K562 (cell line): ENCODE measurements at regions not wholly inside any gene's neighbourhood (a gene's known extent, or its start where the extent isn't known, plus 50 kb on each side); places are given as distances from the start of the nearest gene placed in this dataset.
A peak's percentile ranks its signal among the peaks of the same experiment; 100 is the strongest.

Source experiments
- ATAC-seq: fragments of 200-7000 bp; cut with Tn5 transposase; 3 replicates; pipeline ENCODE4 v1.9.1; 2020; ENCODE audit warnings: moderate library complexity
- BruUV-seq: library from RNA; stranded (reverse); fragments of 400-500 nt; replicated peaks from 2 replicates; lab custom pipeline; 2021; lab: Mats Ljungman, UMichigan
- CTCF ChIA-PET: fragments of 300-600 bp; formaldehyde crosslinking; extraction: SDS; loops from one replicate; lab custom pipeline; 2021; ENCODE audit warnings: low intra/inter-chr PET ratio; lab: Yijun Ruan, JAX
- POLR2A ChIA-PET: fragments of 300-600, 350-650 bp; sonication (Branson Sonifier 250); formaldehyde crosslinking; extraction: SDS; loops from one replicate; lab custom pipeline; 2021; ENCODE audit warnings: antibody characterized with exemption, inconsistent platforms; lab: Yijun Ruan, JAX
- DNase-seq, 4 experiments: peaks; one replicate each; pipeline versions ENCODE4 v3.0.0 to v3.0.0-alpha.2; 2011 to 2018; ENCODE audit warnings: low spot score in 3 of 4, mixed read lengths in 3 of 4; ENCODE audit errors: extremely low read depth in 1 of 4
- FAIRE-seq: peaks from 2 replicates; lab custom pipeline; 2011; peaks lifted over from hg19 to GRCh38; lab: Jason Lieb, UNC
- H2AFZ ChIP-seq: 2 replicates; pipeline ENCODE4 v1.6.0; 2011; ENCODE audit warnings: low read depth, low read length, control low read depth, inconsistent platforms
- H3K27ac ChIP-seq: fragments of 200-600 bp; 3 replicates; pipeline ENCODE4 v1.8.0; 2011; ENCODE audit warnings: low read depth, mild to moderate bottlenecking, control low read depth, inconsistent platforms, low read length, moderate library complexity, mixed read lengths; ENCODE audit errors: extremely low read depth
- H3K27me3 ChIP-seq, 2 experiments: fragments of 300-600 bp in 1 of 2; 2 replicates in 1 of 2; 3 replicates in 1 of 2; pipeline versions ENCODE4 v1.6.0 to v1.8.0; 2011; ENCODE audit warnings: inconsistent platforms in 2 of 2, low read length in 2 of 2, mild to moderate bottlenecking in 1 of 2, mixed read lengths in 1 of 2, moderate library complexity in 1 of 2; ENCODE audit not compliant: control insufficient read depth in 2 of 2, insufficient read depth in 2 of 2
- H3K36me3 ChIP-seq: fragments of 300-600 bp; 3 replicates; pipeline ENCODE4 v1.8.0; 2011; ENCODE audit warnings: mild to moderate bottlenecking, low read length, inconsistent platforms; ENCODE audit not compliant: control insufficient read depth, insufficient read depth
- H3K4me1 ChIP-seq, 2 experiments: fragments of 200-600 bp in 1 of 2; replicated peaks in 1 of 2; 2 replicates in 1 of 2; 3 replicates in 1 of 2; pipeline versions ENCODE4 v1.5.1 to v1.8.0; 2011; ENCODE audit warnings: inconsistent platforms in 2 of 2, low read length in 2 of 2, mild to moderate bottlenecking in 1 of 2, mixed read lengths in 1 of 2, moderate library complexity in 1 of 2; ENCODE audit not compliant: control insufficient read depth in 2 of 2, insufficient read depth in 2 of 2
- H3K4me2 ChIP-seq: 2 replicates; pipeline ENCODE4 v1.6.1; 2011; ENCODE audit warnings: low read length, control low read depth, inconsistent platforms, mixed read lengths; ENCODE audit not compliant: insufficient read depth
- H3K4me3 ChIP-seq: fragments of 200-600 bp; sonication (generic), shearing (Covaris generic); 2 replicates; pipeline ENCODE4 v1.5.1; 2016; ENCODE audit warnings: control low read depth, inconsistent platforms
- H3K79me2 ChIP-seq: fragments of 200-600 bp; 3 replicates; pipeline ENCODE4 v1.8.0; 2011; ENCODE audit warnings: low read length, inconsistent platforms; ENCODE audit not compliant: control insufficient read depth, insufficient read depth
- H3K9ac ChIP-seq, 2 experiments: 2 replicates each; pipeline versions ENCODE4 v1.6.0 to v1.6.1; 2011; ENCODE audit warnings: low read depth in 2 of 2, low read length in 2 of 2, control low read depth in 1 of 2, inconsistent platforms in 1 of 2, mild to moderate bottlenecking in 1 of 2, mixed read lengths in 1 of 2; ENCODE audit not compliant: insufficient read depth in 1 of 2
- H3K9me1 ChIP-seq: one replicate; pipeline ENCODE4 v1.6.0; 2011; ENCODE audit warnings: inconsistent platforms, mild to moderate bottlenecking, low read length, moderate library complexity; ENCODE audit not compliant: control insufficient read depth, insufficient read depth
- H3K9me3 ChIP-seq: replicated peaks from 2 replicates; pipeline ENCODE4 v1.5.1; 2011; ENCODE audit warnings: low read depth, low read length, inconsistent platforms; ENCODE audit not compliant: control insufficient read depth, insufficient read depth
- H4K20me1 ChIP-seq: replicated peaks from 2 replicates; pipeline ENCODE4 v1.6.1; 2011; ENCODE audit warnings: low read length, inconsistent platforms, mixed read lengths; ENCODE audit not compliant: control insufficient read depth, insufficient read depth
- CBFB ChIP-seq: sonication (generic); formaldehyde crosslinking; IDR thresholded peaks from 2 replicates; pipeline ENCODE4 v1.4.0; 2020; ENCODE audit warnings: mild to moderate bottlenecking, missing genetic modification reagents
- CBX8 ChIP-seq: fragments of 200-600 bp; sonication (generic); IDR thresholded peaks from 2 replicates; pipeline ENCODE4 v1.6.1; 2012; ENCODE audit warnings: borderline replicate concordance, mixed run types, low read depth, mild to moderate bottlenecking, moderate library complexity, mixed read lengths, low read length, control low read depth, inconsistent platforms; ENCODE audit not compliant: poor library complexity, severe bottlenecking; ENCODE audit errors: extremely low read depth
- DACH1 ChIP-seq: fragments of 450-650 bp; IDR thresholded peaks from 2 replicates; pipeline ENCODE4 v1.6.1; 2018; ENCODE audit not compliant: partially characterized antibody
- E2F8 ChIP-seq: fragments of 450-650 bp; IDR thresholded peaks from 2 replicates; pipeline ENCODE4 v1.7.1; 2018; ENCODE audit warnings: mild to moderate bottlenecking, low read depth; ENCODE audit not compliant: partially characterized antibody
- EP300 ChIP-seq: IDR thresholded peaks from 2 replicates; pipeline ENCODE4 v1.6.1; 2012; ENCODE audit warnings: low read length, improper control_type of control experiment
- ERF ChIP-seq: fragments of 450-650 bp; formaldehyde crosslinking; IDR thresholded peaks from 2 replicates; pipeline ENCODE4 v1.4.0; 2020; ENCODE audit warnings: mild to moderate bottlenecking, mixed read lengths
- HES1 ChIP-seq: fragments of 450-650 bp; IDR thresholded peaks from 2 replicates; pipeline ENCODE4 v1.6.1; 2016; ENCODE audit warnings: low read depth, mild to moderate bottlenecking, moderate library complexity
- MEIS2 ChIP-seq: fragments of 450-650 bp; IDR thresholded peaks from 2 replicates; pipeline ENCODE4 v1.6.1; 2014; ENCODE audit warnings: mild to moderate bottlenecking; ENCODE audit not compliant: partially characterized antibody
- NFIC ChIP-seq: fragments of 450-650 bp; IDR thresholded peaks from 2 replicates; pipeline ENCODE4 v1.6.1; 2017; ENCODE audit warnings: mild to moderate bottlenecking, inconsistent platforms
- PHF20 ChIP-seq: fragments of 450-650 bp; IDR thresholded peaks from 2 replicates; pipeline ENCODE4 v1.6.1; 2018; ENCODE audit not compliant: partially characterized antibody
- TCFL5 ChIP-seq: fragments of 250-450 bp; sonication (Bioruptor Pico); conservative IDR thresholded peaks from 2 replicates; pipeline ENCODE4 v1.6.1; 2021; ENCODE audit warnings: mild to moderate bottlenecking, moderate library complexity, matching md5 sums
- WGBS: fragments of 100-300 bp; shearing (Covaris generic); methylation state at CpG from one replicate; pipeline ENCODE4 v1.1.6; 2016; ENCODE audit warnings: low coverage, mixed read lengths; ENCODE audit not compliant: insufficient coverage; ENCODE audit errors: missing lambda C conversion rate; 5-methylcytosine and 5-hydroxymethylcytosine counted together
- in situ Hi-C: fragments of 300-500 bp; cut with MboI; formaldehyde crosslinking; loops from 4 replicates; pipeline ENCODE4 v1.15.0; 2018; ENCODE audit warnings: inconsistent platforms, mixed read lengths
- intact Hi-C: fragments of 100-400 bp; cut with micrococcal nuclease; formaldehyde crosslinking; loops from 2 replicates; pipeline ENCODE4 v1.14.2; 2022
- TF ChIP-seq, protein P1 (sequence below): sonication (generic); formaldehyde crosslinking; IDR thresholded peaks from 2 replicates; pipeline ENCODE4 v1.8.0; 2022; ENCODE audit warnings: missing genetic modification reagents, mild to moderate bottlenecking, borderline replicate concordance
- TF ChIP-seq, protein P2 (sequence below): sonication (generic); IDR thresholded peaks from 2 replicates; pipeline ENCODE4 v1.6.1; 2016
- TF ChIP-seq, protein P3 (sequence below): fragments of 450-650 bp; IDR thresholded peaks from 2 replicates; pipeline ENCODE4 v1.6.1; 2016

DNA sequence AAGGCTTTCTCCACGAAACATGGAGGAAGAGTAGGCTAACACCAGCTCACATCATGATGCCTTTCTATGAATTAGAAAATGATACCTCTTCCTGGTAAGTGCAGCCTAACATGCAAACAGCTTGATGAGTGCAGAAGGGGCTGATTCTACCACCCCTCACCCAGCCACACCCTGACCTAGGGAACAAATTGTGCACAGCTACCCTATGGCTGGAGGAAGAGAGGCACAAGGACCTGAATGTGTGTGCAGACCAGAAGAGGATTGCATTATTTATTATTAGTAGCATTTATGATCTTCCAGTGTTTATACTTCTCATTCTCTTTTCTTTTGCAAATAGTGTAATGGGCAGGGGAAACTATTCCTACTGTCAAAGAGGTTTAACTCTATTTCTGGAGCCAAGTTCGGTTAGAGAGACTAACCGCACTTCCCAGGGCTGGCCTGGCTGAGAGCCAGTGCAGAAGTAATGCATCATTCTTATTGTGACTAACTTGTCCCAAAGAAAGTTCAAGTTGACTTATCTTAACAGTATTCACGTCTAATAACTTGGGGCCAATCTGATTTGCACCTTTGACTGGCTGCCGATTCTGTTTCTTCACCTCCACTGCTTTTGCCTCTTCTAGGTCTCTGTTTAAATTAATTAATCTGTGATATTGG, 237.5 kb downstream of the CD83 start:
- CTCF ChIA-PET, result no interaction called here
- no peak overlapping the region for H3K4me3 ChIP-seq
- in situ Hi-C loops, result no loop called here
- 7% methylated on average over 5 of the region's 5 CpGs for WGBS
- H3K9ac ChIP-seq, result no peak overlapping the region
- H3K4me2 ChIP-seq, result no peak overlapping the region
- intact Hi-C loops, result no loop called here
- H3K79me2 ChIP-seq, result no peaks in the 10 kb centered on the region
- ATAC-seq (no peak), FAIRE-seq (no peak), DNase-seq (peak in 1 of 4 experiments; percentile 31)
- no peaks in the 10 kb centered on the region for H4K20me1 ChIP-seq
- no peaks in the 10 kb centered on the region for H3K9me1 ChIP-seq
- H3K27ac ChIP-seq, result no peak overlapping the region
- BruUV-seq, result no TSS peak
- H3K27me3 ChIP-seq, result peaks cover 5 to 6% of the 10 kb centered on the region in 2 experiments; a peak in 2 of 5 replicates
- no peaks in the 10 kb centered on the region for H3K36me3 ChIP-seq
- no peaks in the 10 kb centered on the region for H3K9me3 ChIP-seq
- no peaks in the 10 kb centered on the region; a peak in 1 of 5 replicates for H3K4me1 ChIP-seq
- POLR2A ChIA-PET, result interaction anchor here (0.9 kb wide), 1 partner anchor 9 kb away, joined by 3 read pairs; no protein-coding TSS in a partner anchor
- no peak overlapping the region for H2AFZ ChIP-seq
- no peak for TF ChIP-seq CBFB (CRISPR knock-in tag)
- peak; percentile 76 for TF ChIP-seq NFIC
- TF ChIP-seq DACH1, result peak; percentile 37
- TF ChIP-seq TCFL5 (CRISPR knock-in tag), result no peak
- TF ChIP-seq, protein P1, sequence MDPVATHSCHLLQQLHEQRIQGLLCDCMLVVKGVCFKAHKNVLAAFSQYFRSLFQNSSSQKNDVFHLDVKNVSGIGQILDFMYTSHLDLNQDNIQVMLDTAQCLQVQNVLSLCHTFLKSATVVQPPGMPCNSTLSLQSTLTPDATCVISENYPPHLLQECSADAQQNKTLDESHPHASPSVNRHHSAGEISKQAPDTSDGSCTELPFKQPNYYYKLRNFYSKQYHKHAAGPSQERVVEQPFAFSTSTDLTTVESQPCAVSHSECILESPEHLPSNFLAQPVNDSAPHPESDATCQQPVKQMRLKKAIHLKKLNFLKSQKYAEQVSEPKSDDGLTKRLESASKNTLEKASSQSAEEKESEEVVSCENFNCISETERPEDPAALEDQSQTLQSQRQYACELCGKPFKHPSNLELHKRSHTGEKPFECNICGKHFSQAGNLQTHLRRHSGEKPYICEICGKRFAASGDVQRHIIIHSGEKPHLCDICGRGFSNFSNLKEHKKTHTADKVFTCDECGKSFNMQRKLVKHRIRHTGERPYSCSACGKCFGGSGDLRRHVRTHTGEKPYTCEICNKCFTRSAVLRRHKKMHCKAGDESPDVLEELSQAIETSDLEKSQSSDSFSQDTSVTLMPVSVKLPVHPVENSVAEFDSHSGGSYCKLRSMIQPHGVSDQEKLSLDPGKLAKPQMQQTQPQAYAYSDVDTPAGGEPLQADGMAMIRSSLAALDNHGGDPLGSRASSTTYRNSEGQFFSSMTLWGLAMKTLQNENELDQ, result no peak
- 0 out of 2 replicates have a peak, but pooled peaks have one; percentile 19 for TF ChIP-seq HES1
- TF ChIP-seq, protein P2, sequence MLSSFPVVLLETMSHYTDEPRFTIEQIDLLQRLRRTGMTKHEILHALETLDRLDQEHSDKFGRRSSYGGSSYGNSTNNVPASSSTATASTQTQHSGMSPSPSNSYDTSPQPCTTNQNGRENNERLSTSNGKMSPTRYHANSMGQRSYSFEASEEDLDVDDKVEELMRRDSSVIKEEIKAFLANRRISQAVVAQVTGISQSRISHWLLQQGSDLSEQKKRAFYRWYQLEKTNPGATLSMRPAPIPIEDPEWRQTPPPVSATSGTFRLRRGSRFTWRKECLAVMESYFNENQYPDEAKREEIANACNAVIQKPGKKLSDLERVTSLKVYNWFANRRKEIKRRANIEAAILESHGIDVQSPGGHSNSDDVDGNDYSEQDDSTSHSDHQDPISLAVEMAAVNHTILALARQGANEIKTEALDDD, result peak; percentile 93
- TF ChIP-seq MEIS2, result peak; percentile 90
- no peak for TF ChIP-seq ERF (CRISPR knock-in tag)
- no peak for TF ChIP-seq CBX8
- TF ChIP-seq, protein P3, sequence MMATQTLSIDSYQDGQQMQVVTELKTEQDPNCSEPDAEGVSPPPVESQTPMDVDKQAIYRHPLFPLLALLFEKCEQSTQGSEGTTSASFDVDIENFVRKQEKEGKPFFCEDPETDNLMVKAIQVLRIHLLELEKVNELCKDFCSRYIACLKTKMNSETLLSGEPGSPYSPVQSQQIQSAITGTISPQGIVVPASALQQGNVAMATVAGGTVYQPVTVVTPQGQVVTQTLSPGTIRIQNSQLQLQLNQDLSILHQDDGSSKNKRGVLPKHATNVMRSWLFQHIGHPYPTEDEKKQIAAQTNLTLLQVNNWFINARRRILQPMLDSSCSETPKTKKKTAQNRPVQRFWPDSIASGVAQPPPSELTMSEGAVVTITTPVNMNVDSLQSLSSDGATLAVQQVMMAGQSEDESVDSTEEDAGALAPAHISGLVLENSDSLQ, result 0 out of 2 replicates have a peak, but pooled peaks have one; percentile 37
- 0 out of 2 replicates have a peak, but pooled peaks have one; percentile 11 for TF ChIP-seq EP300
- TF ChIP-seq PHF20, result no peak
- TF ChIP-seq E2F8, result no peak
